ENCODE measurements at regions not wholly inside any gene's neighbourhood (a gene's known extent, or its start where the extent isn't known, plus 50 kb on each side); places are given as distances from the start of the nearest gene placed in this dataset.
A peak's percentile ranks its signal among the peaks of the same experiment; 100 is the strongest.
"Not testable (repeated sequence)": the region's sequence is repeated elsewhere in the genome, so short reads cannot be mapped to it uniquely, and the experiment has no call there.

DNA sequence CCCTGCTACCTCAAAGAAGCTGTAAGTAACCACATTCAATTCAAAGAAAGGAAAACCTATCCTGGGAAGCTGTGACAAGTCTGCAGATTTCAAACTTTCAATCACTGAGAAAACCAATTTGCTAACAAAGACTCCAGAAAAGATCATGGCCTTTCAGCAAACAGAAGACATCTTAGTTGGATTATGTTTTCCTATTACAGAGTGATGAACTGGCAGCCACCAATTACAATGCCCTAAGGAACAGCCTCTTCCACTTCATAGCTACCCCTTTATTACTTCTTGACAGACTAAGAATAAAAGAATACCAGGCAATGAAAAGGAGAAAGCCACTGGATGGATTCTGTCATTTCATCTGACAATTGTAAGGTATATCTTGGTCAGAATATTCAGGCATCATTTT is 128.2 kb upstream of the RASEF start:
- intact Hi-C loops (cut with DNase I) = loop anchor here in 2 of 10 donors (10.0 kb wide), 2 partner anchors 56 to 724 kb away; no protein-coding TSS in a partner anchor
- H3K4me3 ChIP-seq = no peak overlapping the region
- TF ChIP-seq POLR2A (IDR thresholded peaks at IDR 0.05) (no peak), CTCF (IDR thresholded peaks at IDR 0.05) (no peak)
- peaks cover 0 to 15% (median 0%) of the 10 kb centered on the region in 9 donors for H3K27me3 ChIP-seq
- no peaks in the 10 kb centered on the region for H3K9me3 ChIP-seq
- DNase-seq (no peak), ATAC-seq (no peak)
- H3K36me3 ChIP-seq = no peaks in the 10 kb centered on the region
- no peak overlapping the region for H3K27ac ChIP-seq
- H3K4me1 ChIP-seq = peaks cover 0 to 4% (median 0%) of the 10 kb centered on the region in 12 donors

DNA sequence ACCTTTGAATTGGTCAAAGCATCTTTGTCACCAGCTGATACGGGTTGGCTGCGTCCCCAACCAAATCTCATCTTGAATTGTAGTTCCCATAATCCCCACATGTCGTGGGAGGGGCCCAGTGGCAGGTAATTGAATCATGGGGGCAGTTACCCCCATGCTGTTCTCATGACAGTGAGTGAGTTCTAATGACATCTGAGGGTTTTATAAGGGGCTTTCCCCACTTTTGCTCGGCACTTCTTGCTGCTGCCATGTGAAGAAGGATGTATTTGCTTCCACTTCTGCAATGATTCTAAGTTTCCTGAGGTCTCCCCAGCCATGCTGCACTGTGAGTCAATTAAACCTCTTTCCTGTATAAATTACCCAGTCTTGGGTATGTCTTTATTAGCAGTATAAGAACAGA is 126.1 kb upstream of the RASEF start:
- ATAC-seq; H3K9me3 ChIP-seq; DNase-seq; H3K4me3 ChIP-seq; H3K36me3 ChIP-seq; H3K27me3 ChIP-seq; intact Hi-C loops (cut with DNase I); H3K27ac ChIP-seq: not testable (repeated sequence)
- peaks cover 0 to 13% (median 0%) of the 10 kb centered on the region in 12 donors for H3K4me1 ChIP-seq
- 60 to 98% (median 75%) methylated on average over 4 of the region's 4 CpGs for WGBS, 4 donors

- H3K36me3 ChIP-seq = no peaks in the 10 kb centered on the region
Observed at GRCh38 chr9:83188277-83188676, 125.3 kb upstream of the RASEF start.

DNA sequence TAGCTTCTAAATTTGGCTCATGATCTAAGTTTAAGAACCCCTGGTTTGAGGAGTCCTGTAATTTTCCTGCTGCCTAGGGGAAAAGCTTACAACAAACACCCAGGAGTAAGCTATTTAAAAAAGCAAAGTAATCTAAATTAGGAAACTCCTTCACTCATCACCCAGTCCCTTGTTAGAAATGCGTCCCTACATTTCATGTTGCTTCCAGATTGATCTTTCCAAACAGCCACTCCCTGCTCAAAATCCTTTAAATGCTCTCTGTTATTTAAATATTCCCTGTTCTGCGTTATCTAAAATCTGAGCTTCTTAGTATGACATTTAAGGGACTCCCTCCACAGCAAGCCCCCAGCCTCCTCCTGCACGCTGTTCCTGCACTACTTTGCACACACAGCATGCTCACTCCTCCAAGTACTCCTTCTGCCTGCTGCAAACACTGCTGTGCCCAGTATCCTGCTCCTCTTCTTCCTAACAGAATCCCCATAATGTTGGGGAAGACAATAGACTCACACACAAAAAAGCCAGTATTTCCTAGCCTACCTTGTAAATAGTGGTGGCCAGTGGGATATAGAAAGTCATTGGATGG is 123.3 kb upstream of the RASEF start:
- WGBS, 4 donors = 23 to 45% (median 31%) methylated on average over 3 of the region's 3 CpGs
- H3K27ac ChIP-seq = no peak overlapping the region
- intact Hi-C loops (cut with DNase I) = no loop called here
- no peaks in the 10 kb centered on the region for H3K9me3 ChIP-seq
- ATAC-seq (peak in 1 of 4 donors; percentile 35), DNase-seq (no peak)
- H3K4me1 ChIP-seq = peaks cover 0 to 13% (median 0%) of the 10 kb centered on the region in 12 donors
- H3K36me3 ChIP-seq = no peaks in the 10 kb centered on the region
- H3K27me3 ChIP-seq = peaks cover 0 to 5% (median 0%) of the 10 kb centered on the region in 9 donors
- TF ChIP-seq POLR2A (IDR thresholded peaks at IDR 0.05) = no peak
- no peak for TF ChIP-seq CTCF (IDR thresholded peaks at IDR 0.05)
- H3K4me3 ChIP-seq = peak overlapping the region in 4 of 12 donors; percentile 14 to 24 (median 18)

More at GRCh38 chr9:83188277-83188676, 125.3 kb upstream of the RASEF start:
- no peak for DNase-seq
- Histone ChIP-seq H3K4me1 (peaks cover 0 to 13% (median 0%) of the 10 kb centered on the region in 12 donors), H3K27me3 (peaks cover 0 to 5% (median 0%) of the 10 kb centered on the region in 9 donors), H3K4me3 (no peak overlapping the region), H3K27ac (no peak overlapping the region), H3K9me3 (no peaks in the 10 kb centered on the region)
- 95 to 97% (median 96%) methylated on average over 3 of the region's 3 CpGs for WGBS, 4 donors
- no peak for ATAC-seq
- intact Hi-C loops (cut with DNase I) = no loop called here
- TF ChIP-seq CTCF (IDR thresholded peaks at IDR 0.05) (no peak), POLR2A (IDR thresholded peaks at IDR 0.05) (no peak)

Data from heart left ventricle (tissue), 16 donors.